PC-9 (cell line): ENCODE measurements at regions not wholly inside any gene's neighbourhood (a gene's known extent, or its start where the extent isn't known, plus 50 kb on each side); places are given as distances from the start of the nearest gene placed in this dataset.

Experiments
- EZH2 ChIP-seq: fragments of 200-600 bp; sonication (generic); IDR thresholded peaks from 2 replicates; pipeline ENCODE4 v1.8.0; 2017; ENCODE audit warnings: antibody characterized with exemption, low read depth
- TF ChIP-seq, protein P1 (sequence below): fragments of 200-600 bp; sonication (generic); conservative IDR thresholded peaks from 2 replicates; pipeline ENCODE4 v1.6.1; 2017; ENCODE audit warnings: mixed run types, antibody characterized with exemption, mild to moderate bottlenecking, moderate library complexity

GRCh38 chr13:63706751-63707150 is 2291.1 kb upstream of the PCDH20 start:
- no peak for TF ChIP-seq EZH2
- TF ChIP-seq, protein P1, sequence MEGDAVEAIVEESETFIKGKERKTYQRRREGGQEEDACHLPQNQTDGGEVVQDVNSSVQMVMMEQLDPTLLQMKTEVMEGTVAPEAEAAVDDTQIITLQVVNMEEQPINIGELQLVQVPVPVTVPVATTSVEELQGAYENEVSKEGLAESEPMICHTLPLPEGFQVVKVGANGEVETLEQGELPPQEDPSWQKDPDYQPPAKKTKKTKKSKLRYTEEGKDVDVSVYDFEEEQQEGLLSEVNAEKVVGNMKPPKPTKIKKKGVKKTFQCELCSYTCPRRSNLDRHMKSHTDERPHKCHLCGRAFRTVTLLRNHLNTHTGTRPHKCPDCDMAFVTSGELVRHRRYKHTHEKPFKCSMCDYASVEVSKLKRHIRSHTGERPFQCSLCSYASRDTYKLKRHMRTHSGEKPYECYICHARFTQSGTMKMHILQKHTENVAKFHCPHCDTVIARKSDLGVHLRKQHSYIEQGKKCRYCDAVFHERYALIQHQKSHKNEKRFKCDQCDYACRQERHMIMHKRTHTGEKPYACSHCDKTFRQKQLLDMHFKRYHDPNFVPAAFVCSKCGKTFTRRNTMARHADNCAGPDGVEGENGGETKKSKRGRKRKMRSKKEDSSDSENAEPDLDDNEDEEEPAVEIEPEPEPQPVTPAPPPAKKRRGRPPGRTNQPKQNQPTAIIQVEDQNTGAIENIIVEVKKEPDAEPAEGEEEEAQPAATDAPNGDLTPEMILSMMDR: no peak
